Central memory CD8-positive, alpha-beta T cell (primary cell): ENCODE measurements at regions not wholly inside any gene's neighbourhood (a gene's known extent, or its start where the extent isn't known, plus 50 kb on each side); places are given as distances from the start of the nearest gene placed in this dataset.

Source experiments
- ATAC-seq: fragments of 150-1000 bp; cut with Tn5 transposase; replicated peaks from 2 replicates; pipeline ENCODE4 v1.10.0; 2022; ENCODE audit warnings: mild to moderate bottlenecking, moderate FRiP score, moderate number of reproducible peaks; ENCODE audit not compliant: poor library complexity, severe bottlenecking; ENCODE audit errors: extremely low read depth
- DNase-seq, 2 donors: peaks; one replicate each; pipeline ENCODE4 v3.0.0; 2021; ENCODE audit warnings: low spot score in 2 of 2
- H3K27ac Mint-ChIP-seq: one replicate; pipeline ENCODE4 v1.8.0; 2022; ENCODE audit warnings: low read depth, mild to moderate bottlenecking, moderate library complexity, mixed read lengths
- H3K27me3 Mint-ChIP-seq: one replicate; pipeline ENCODE4 v1.8.0; 2022; ENCODE audit warnings: mixed read lengths
- H3K36me3 Mint-ChIP-seq: one replicate; pipeline ENCODE4 v1.8.0; 2022; ENCODE audit warnings: mild to moderate bottlenecking, moderate library complexity, mixed read lengths; ENCODE audit not compliant: insufficient read depth
- H3K4me1 Mint-ChIP-seq: one replicate; pipeline ENCODE4 v1.8.0; 2022; ENCODE audit warnings: mixed read lengths
- H3K4me3 Mint-ChIP-seq: one replicate; pipeline ENCODE4 v1.8.0; 2022; ENCODE audit warnings: mild to moderate bottlenecking, moderate library complexity, mixed read lengths
- H3K9me3 Mint-ChIP-seq: one replicate; pipeline ENCODE4 v1.8.0; 2022; ENCODE audit warnings: mixed read lengths

GRCh38 chr15:70493376-70493775 is 270.0 kb downstream of the UACA start:
- Mint-ChIP-seq H3K4me1 (peaks cover 85% of the 10 kb centered on the region), H3K4me3 (peak overlapping the region; percentile 82), H3K9me3 (no peaks in the 10 kb centered on the region), H3K36me3 (peaks cover 20% of the 10 kb centered on the region), H3K27ac (peak overlapping the region; percentile 83), H3K27me3 (no peaks in the 10 kb centered on the region)
- no peak for DNase-seq
- ATAC-seq: no peak

DNA sequence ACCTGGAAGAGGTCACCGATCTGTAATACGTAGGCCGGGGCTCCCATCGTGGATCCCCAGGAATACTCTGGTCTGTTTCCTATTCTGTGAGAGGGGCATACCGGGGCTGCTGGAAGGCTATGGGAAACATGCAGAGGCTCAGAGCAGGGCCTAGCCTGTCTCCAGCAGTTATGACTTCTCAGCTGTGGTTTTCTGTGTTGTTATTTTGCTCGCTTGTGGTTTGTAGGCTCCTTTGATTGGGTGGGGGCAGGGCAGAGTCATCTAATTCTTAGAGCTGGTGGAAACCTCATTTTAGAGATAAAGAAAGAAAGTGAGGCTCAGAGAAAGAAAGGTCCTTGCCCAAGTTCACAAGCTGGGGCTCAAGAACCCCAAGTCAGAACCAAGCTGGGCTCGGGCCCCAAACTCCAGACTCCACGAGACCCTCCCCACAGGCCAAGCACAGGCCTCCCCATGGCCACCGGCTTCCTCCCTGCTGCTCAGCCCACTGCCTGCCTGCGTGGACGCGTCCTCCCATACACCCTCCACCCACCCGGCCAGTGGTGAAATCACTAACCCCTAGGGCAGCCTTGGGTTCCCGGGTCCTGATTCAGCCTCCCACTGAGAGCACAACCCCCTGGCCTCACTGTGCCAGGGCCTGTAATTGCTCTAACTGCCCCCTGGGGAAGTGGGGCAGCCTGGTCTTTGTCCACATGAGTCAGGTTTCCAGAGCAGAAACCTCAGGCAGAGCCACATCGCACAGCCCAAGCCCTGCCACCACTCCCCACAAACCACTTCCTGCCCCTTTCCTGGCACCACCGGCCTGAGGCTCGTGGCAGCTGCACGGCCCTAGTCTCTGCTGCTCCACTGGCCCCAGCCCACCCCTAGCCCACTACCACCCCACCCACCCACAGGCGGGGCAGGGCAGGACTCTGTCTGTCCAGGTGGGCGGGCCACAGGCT is 270.8 kb downstream of the UACA start:
- peaks cover 20% of the 10 kb centered on the region for H3K36me3 Mint-ChIP-seq
- peak overlapping the region; percentile 83 for H3K27ac Mint-ChIP-seq
- DNase-seq (peak; percentile 62 to 85), ATAC-seq (peak; percentile 86)
- H3K4me3 Mint-ChIP-seq: peak overlapping the region; percentile 82
- no peaks in the 10 kb centered on the region for H3K27me3 Mint-ChIP-seq
- H3K4me1 Mint-ChIP-seq: peaks cover 86% of the 10 kb centered on the region
- H3K9me3 Mint-ChIP-seq: no peaks in the 10 kb centered on the region

GRCh38 chr15:70491641-70492040 is 271.7 kb downstream of the UACA start:
- peaks cover 20% of the 10 kb centered on the region for H3K36me3 Mint-ChIP-seq
- H3K9me3 Mint-ChIP-seq: no peaks in the 10 kb centered on the region
- DNase-seq: no peak
- H3K27me3 Mint-ChIP-seq: no peaks in the 10 kb centered on the region
- ATAC-seq: no peak
- H3K4me3 Mint-ChIP-seq: peak overlapping the region; percentile 82
- H3K27ac Mint-ChIP-seq: peak overlapping the region; percentile 83
- peaks cover 90% of the 10 kb centered on the region for H3K4me1 Mint-ChIP-seq

- no peak for ATAC-seq
- Mint-ChIP-seq H3K4me1 (peaks cover 95% of the 10 kb centered on the region), H3K27me3 (no peaks in the 10 kb centered on the region), H3K36me3 (peaks cover 20% of the 10 kb centered on the region), H3K4me3 (peak overlapping the region; percentile 82), H3K9me3 (no peaks in the 10 kb centered on the region), H3K27ac (peak overlapping the region; percentile 83)
- no peak for DNase-seq
These were observed 272.1 kb downstream of the UACA start for GRCh38 chr15:70491201-70491621.

DNA sequence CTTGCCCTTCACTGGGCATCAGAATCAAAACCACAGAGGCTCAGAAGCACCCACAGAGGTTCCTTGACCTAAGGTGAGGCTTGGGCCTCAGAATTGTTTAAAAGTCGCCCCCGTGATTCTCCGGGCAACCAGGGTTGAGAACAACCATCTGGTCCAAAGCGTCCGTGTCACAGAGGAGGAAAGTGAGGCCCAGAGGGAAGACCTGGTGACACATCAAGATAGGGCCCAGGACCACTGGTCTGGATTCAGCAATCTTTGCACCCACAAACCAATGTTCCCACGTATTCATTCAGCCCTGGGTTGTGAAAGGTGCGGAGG is 272.6 kb downstream of the UACA start:
- no peak for ATAC-seq
- Mint-ChIP-seq H3K27me3 (no peaks in the 10 kb centered on the region), H3K4me3 (peak overlapping the region; percentile 82), H3K4me1 (peaks cover 96% of the 10 kb centered on the region), H3K36me3 (peaks cover 20% of the 10 kb centered on the region), H3K27ac (peak overlapping the region; percentile 83), H3K9me3 (no peaks in the 10 kb centered on the region)
- no peak for DNase-seq

GRCh38 chr15:70490148-70490837 is 273.1 kb downstream of the UACA start:
- H3K4me1 Mint-ChIP-seq: peaks cover 96% of the 10 kb centered on the region
- ATAC-seq (no peak), DNase-seq (no peak)
- H3K27ac Mint-ChIP-seq: peak overlapping the region; percentile 83
- H3K4me3 Mint-ChIP-seq: peak overlapping the region; percentile 82
- peaks cover 18% of the 10 kb centered on the region for H3K36me3 Mint-ChIP-seq
- no peaks in the 10 kb centered on the region for H3K27me3 Mint-ChIP-seq
- H3K9me3 Mint-ChIP-seq: no peaks in the 10 kb centered on the region

DNA sequence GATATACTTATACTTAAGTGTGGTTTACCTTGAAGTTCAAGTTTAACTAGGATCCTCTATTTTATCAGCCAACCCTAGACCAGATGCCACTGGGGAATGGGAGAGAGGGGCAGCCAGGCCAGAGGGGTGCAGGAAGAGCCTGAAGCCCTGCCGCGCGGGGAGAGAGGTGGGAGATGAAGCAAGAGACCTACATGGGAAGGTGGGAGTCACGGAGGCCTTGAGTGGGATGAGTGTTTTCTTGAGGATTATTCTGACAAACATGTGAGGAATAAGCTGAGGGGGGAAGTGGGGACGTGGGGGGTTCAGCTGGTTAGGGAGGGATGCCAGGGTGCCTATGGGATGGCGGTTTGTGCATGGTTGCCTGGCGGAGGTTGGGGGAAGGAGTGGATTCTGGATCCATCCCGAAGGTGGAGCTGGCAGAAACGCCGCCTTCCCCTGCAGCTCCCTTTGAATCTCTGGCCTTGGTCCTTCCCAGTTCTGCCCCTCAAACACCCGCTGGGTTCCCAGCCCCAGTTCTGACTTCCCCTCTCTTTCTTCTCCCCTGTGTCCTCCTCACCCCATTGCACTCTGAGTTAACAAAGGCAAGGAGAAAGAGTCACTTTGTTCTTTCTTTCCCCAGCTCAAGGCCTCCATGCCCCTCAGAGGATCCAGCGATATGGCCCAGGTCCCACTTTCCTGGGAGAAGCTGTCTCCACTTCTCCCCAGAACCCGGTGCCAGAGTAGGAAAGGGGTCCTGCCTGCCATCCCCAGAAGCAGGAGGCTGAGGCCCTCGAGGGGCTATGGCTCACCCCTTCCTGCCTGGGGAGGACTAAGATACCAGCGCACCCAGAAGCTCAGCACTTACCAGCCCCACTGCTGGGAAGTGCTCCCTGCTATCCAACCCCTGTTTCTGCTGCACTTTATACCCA is 274.2 kb downstream of the UACA start:
- Mint-ChIP-seq H3K27me3 (no peaks in the 10 kb centered on the region), H3K9me3 (no peaks in the 10 kb centered on the region), H3K4me3 (no peak overlapping the region), H3K4me1 (peaks cover 86% of the 10 kb centered on the region), H3K27ac (no peak overlapping the region), H3K36me3 (peaks cover 16% of the 10 kb centered on the region)
- ATAC-seq (no peak), DNase-seq (no peak)

DNA sequence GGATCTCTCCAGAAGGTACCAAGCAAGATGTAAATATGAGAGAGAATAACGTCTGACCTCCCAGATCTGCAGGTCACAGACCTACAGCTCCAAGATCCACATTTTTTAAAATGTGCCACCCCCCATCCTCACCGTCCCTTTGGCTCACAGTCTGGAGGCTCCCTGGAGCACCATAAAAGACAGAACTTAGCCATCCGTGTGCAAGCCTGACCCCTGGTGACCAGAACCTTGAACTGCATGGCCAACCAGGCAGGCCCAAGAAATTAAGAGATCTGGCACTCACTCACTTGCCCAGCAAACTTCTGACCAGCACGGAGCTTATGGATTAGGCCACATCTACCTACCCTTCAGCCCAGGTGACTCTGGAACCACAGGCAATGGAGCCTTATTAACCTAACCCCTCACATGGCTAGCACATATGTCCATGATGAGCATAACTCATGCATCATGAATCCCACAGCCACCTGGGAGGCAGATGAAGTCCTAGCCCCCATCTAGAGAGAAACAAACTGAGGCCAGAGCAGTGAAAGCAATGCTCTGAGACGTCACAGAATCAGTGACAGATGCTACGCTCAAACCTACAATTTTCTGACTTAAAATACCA is 275.3 kb downstream of the UACA start:
- Mint-ChIP-seq H3K9me3 (no peaks in the 10 kb centered on the region), H3K4me3 (no peak overlapping the region), H3K27ac (no peak overlapping the region), H3K4me1 (peaks cover 80% of the 10 kb centered on the region), H3K36me3 (peaks cover 14% of the 10 kb centered on the region), H3K27me3 (peaks cover 6% of the 10 kb centered on the region)
- ATAC-seq: no peak
- peak; percentile 45 to 70 for DNase-seq

DNA sequence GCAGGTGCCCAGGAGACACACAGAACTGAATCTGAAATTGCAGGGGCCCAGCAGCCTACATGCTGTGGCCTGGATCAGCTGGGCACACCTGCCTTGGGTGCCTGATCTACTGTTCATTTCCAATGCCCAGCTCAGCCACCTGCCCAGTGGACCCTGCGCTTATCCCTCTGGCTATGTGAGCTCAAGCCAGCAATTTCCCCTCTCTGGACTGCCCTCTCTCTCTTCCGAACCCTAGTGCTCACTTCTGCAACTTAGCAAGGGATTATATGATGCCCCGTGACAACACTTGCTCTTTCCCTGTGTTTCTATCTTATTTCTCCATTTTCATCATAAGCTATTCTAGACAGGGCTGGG is 276.0 kb downstream of the UACA start:
- peaks cover 77% of the 10 kb centered on the region for H3K4me1 Mint-ChIP-seq
- H3K27ac Mint-ChIP-seq: no peak overlapping the region
- H3K36me3 Mint-ChIP-seq: peaks cover 7% of the 10 kb centered on the region
- DNase-seq (no peak), ATAC-seq (no peak)
- H3K9me3 Mint-ChIP-seq: no peaks in the 10 kb centered on the region
- peak overlapping the region; percentile 17 for H3K4me3 Mint-ChIP-seq
- H3K27me3 Mint-ChIP-seq: peaks cover 13% of the 10 kb centered on the region

DNA sequence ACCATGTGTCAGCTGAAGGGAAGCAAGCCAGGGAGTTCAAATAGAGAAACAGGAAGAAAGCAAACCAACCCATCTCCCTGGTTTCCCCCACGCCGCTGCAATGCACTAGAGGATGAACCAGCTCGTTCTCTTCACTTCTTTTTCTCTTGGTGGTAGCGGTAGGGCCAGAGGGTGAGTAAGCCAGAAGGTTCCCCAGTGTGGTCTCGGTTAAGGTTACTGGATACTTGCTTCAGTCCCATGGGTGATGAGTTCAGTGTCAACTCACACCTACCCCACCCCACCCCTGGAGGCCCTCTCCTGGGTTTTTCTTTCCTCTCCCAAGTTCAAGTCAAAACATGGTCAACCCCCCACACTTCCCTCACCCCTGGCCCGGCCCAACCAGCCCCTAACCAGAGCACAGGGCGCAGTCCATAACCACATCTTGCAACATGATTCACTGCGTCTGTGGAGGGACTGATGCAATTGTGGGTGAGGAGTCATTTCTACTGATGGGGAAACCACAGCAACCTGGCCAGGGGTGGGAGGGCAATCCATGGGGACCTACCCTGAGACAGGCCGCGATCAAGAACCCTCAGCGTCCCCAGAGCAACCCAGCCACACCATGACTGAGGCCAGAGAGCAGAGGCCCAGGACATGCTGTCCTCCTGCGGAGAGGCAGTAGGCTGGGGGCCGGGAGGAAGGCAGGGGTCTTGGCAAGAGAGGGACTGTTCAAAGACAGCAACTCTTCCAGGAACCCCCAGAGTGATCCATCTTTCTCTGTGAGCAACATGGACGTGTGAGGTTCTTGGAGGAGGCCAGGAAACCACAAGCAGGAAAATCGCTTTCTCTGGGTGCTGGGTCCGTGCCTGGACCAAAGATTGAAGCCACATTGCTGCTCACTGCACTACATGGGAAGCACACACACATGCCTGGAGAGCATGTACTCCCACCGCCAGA is 276.6 kb downstream of the UACA start:
- ATAC-seq (peak; percentile 75), DNase-seq (peak in 1 of 2 donors; percentile 38)
- Mint-ChIP-seq H3K4me3 (peak overlapping the region; percentile 17), H3K27ac (no peak overlapping the region), H3K27me3 (peaks cover 19% of the 10 kb centered on the region), H3K4me1 (peaks cover 71% of the 10 kb centered on the region), H3K36me3 (peaks cover 4% of the 10 kb centered on the region), H3K9me3 (no peaks in the 10 kb centered on the region)

DNA sequence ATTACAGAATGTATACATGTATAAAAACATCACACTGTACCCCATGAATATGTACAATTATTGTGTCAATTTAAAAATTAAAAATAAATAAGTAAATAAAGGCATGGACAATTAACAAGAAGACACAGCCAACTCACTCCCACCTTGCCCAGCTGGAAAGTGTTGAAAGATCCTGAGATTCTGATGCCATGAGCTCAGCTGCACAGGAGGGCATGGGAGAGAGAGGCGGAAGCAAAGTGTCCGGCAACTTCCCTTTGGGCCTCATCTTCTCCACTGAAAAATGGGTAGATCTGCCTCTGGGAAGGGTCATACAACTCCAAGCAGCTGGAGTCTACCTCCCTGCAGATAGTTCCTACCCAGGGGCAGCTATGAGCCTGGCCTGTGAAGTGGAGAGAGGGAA is 277.3 kb downstream of the UACA start:
- peaks cover 63% of the 10 kb centered on the region for H3K4me1 Mint-ChIP-seq
- DNase-seq (no peak), ATAC-seq (no peak)
- H3K4me3 Mint-ChIP-seq: peak overlapping the region; percentile 17
- peaks cover 19% of the 10 kb centered on the region for H3K27me3 Mint-ChIP-seq
- H3K36me3 Mint-ChIP-seq: peaks cover 4% of the 10 kb centered on the region
- H3K9me3 Mint-ChIP-seq: no peaks in the 10 kb centered on the region
- H3K27ac Mint-ChIP-seq: no peak overlapping the region
